HG03039 (cell line): ENCODE measurements at regions not wholly inside any gene's neighbourhood (a gene's known extent, or its start where the extent isn't known, plus 50 kb on each side); places are given as distances from the start of the nearest gene placed in this dataset.
"Not testable (repeated sequence)": the region's sequence is repeated elsewhere in the genome, so short reads cannot be mapped to it uniquely, and the experiment has no call there.

Source experiments
- ATAC-seq: cut with Tn5 transposase; IDR thresholded peaks from one replicate; pipeline ENCODE4 v1.9.1; 2021; ENCODE audit warnings: mild to moderate bottlenecking, moderate library complexity; ENCODE audit not compliant: unreplicated experiment

DNA sequence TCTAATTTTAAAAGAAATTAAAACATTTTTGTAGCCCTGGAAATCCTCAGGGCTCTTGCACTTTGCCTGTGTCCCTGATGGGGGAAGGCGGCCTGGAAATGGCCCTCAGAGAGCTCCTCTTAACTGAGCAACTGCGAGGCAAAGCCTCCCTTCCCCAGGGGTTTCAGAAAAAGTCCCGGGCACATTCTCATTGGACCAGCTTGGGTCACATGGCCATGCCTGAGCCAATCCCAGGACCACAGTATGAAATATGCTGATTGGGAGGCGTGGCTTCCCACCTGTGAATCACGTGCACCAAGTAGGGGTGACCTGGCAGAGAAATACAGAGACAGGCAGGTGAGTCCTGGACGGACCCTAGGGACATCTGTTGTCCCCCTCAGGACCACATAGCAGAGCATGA is 90.4 kb upstream of the SFSWAP start:
- no peak for ATAC-seq

GRCh38 chr12:131620946-131621681 is 89.8 kb upstream of the SFSWAP start:
- no peak for ATAC-seq

DNA sequence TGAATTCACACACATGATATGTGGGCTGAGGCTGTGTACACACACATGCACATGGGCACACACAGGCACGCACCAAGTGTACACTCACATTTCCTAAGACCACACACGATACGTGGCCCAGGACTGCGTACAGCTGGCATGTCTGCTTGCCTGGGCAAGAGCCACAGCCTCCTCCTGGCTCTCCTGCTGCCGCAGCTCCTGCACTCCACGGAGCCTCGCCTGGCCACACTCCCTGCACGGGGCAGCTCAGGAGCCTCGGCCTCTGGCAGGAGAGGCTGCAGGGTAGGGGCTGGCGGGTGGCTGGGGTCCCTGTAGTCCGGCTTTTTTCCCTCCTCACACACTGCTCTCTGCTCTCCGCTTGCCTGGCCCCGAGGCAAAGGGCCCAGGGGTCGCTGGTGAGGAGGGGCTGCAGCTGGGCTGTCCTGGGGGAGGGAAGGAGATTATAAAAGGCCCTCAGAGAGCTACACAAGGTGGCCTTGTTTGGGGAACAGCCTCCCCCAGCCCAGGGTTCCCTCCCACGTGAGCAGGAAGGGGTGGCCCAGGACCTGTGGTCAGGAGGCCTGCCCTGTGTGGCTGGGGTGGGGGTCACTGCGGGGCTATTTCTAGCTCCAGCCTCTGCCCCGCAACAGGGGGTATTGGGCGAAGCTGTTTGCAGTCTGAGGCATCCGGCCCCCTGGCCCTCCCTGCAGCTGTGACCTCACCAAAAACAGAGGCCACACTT is 89.0 kb upstream of the SFSWAP start:
- ATAC-seq, result no peak

DNA sequence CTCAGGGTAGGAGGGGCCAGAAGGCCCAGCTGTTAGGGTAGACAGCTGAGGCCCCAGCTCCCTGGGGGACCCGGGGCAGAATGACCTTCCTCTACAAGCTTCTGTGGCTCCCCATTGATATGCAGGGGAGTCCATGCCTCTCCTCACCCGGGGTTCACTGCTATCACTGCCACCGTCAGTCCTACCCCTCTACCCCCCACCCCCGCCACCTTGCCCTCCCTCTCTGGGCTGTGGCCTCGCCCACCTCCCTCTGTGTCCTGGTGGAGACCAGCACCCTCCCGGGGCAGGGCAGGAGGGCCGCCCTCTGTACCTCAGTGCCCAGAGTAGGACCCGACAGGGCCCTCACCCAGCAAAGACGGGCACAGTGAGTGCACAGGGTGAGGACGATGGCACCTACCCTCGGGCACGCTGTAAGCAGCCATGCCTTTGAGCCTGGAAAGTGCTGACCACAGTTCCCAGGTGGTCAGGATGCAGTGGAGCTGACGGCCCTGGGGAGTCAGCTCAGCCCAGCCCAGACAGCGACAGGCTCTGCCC is 88.4 kb upstream of the SFSWAP start:
- ATAC-seq, result no peak

DNA sequence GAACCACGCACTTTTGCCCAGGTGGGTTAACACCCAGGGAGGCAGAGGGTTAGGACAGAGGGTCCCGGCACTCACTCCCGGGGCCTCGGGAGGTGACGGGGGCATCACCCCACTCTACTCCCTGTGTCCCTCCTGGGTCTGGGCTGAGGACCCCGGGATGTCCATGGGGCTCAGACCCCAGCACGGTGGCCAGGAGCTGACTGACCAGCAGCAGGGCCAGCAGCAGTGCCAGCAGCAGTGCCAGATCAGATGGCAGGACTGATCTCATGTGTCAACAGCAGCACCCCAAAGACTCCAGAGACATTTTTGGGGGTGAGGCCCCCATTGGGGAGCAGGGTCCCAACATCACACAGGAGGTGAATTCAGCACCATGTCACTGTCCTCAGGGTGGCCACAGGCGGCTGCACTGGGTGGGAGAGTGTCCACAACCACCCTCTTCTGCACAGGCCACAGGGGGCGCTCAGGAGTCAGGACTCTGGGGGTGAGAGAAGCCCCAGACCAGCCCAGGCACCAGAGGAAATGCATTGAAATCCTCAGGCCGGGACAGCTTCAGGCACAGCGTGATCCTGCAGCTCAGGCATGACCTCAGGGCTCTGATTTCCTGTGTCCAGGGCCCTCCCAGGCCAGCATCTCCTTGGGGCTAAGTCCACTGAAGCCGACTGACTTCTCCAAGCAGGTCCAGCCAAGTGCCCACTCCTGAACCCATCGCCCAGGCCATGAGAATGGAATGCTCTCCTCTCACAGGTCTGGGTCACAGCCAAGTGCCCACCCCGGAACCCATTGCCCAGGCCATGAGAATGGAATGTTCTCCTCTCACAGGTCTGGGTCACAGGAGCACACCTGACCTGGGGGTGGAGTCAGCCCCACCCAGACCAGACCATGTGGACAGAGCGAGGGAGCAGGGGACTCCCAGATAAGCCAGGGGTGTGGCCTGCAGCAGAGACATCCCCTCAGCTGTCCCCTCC is 87.2 kb upstream of the SFSWAP start:
- ATAC-seq, result not testable (repeated sequence)

GRCh38 chr12:131624369-131624739 is 86.5 kb upstream of the SFSWAP start:
- ATAC-seq, result not testable (repeated sequence)

- ATAC-seq, result not testable (repeated sequence)
Observed at GRCh38 chr12:131624756-131625501, 86.0 kb upstream of the SFSWAP start.

GRCh38 chr12:131625966-131626722 is 84.7 kb upstream of the SFSWAP start:
- ATAC-seq, result not testable (repeated sequence)

GRCh38 chr12:131627151-131628022 is 83.5 kb upstream of the SFSWAP start:
- ATAC-seq, result not testable (repeated sequence)

- ATAC-seq, result no peak
Observed at GRCh38 chr12:131628023-131628740, 82.7 kb upstream of the SFSWAP start.

GRCh38 chr12:131628766-131629448 is 82.0 kb upstream of the SFSWAP start:
- ATAC-seq, result no peak

GRCh38 chr12:131631230-131631629 is 79.7 kb upstream of the SFSWAP start:
- no peak for ATAC-seq

- not testable (repeated sequence) for ATAC-seq
Observed at GRCh38 chr12:131631889-131632651, 78.8 kb upstream of the SFSWAP start.

- ATAC-seq, result not testable (repeated sequence)
Observed at GRCh38 chr12:131632652-131633023, 78.3 kb upstream of the SFSWAP start.

- not testable (repeated sequence) for ATAC-seq
Observed at GRCh38 chr12:131633610-131634009, 77.3 kb upstream of the SFSWAP start.

- no peak for ATAC-seq
Observed at GRCh38 chr12:131634037-131634436, 76.9 kb upstream of the SFSWAP start.

DNA sequence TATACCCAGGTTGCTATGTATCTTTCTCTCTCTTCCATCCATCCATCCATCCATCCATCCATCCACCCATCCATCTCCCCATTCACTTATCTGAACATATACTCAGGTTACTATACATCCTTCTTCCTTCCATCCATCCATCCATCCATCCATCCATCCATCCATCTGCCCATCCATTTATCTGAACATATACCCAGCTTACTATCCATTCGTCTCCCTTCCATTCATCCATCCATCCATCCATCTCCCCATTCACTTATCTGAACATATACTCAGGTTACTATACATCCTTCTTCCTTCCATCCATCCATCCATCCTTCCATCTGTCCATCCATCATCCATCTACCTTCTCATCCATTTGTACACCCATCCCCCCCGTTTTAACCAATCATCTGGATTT is 75.9 kb upstream of the SFSWAP start:
- not testable (repeated sequence) for ATAC-seq
